HUES48 (cell line): ENCODE measurements at regions not wholly inside any gene's neighbourhood (a gene's known extent, or its start where the extent isn't known, plus 50 kb on each side); places are given as distances from the start of the nearest gene placed in this dataset.

Experiments used
- H3K27ac ChIP-seq: one replicate; pipeline ENCODE4 v1.7.0; 2013; ENCODE audit warnings: low read depth, low read length, inconsistent platforms
- H3K27me3 ChIP-seq: 2 replicates; pipeline ENCODE4 v1.6.1; 2013; ENCODE audit warnings: mild to moderate bottlenecking, low read length; ENCODE audit not compliant: control insufficient read depth, insufficient read depth
- H3K36me3 ChIP-seq: 2 replicates; pipeline ENCODE4 v1.6.1; 2013; ENCODE audit warnings: low read length; ENCODE audit not compliant: control insufficient read depth, insufficient read depth
- H3K4me1 ChIP-seq: 2 replicates; pipeline ENCODE4 v1.6.1; 2013; ENCODE audit warnings: mild to moderate bottlenecking, low read length; ENCODE audit not compliant: control insufficient read depth, insufficient read depth
- H3K4me3 ChIP-seq: 2 replicates; pipeline ENCODE4 v1.5.1; 2013; ENCODE audit warnings: mild to moderate bottlenecking, low read depth, low read length
- H3K9ac ChIP-seq: 2 replicates; pipeline ENCODE4 v1.6.1; 2013; ENCODE audit warnings: mild to moderate bottlenecking, low read depth, low read length, moderate library complexity
- H3K9me3 ChIP-seq: 2 replicates; pipeline ENCODE4 v1.6.1; 2013; ENCODE audit warnings: low read length; ENCODE audit not compliant: control insufficient read depth, insufficient read depth

GRCh38 chr12:58711974-58712373 is 208.3 kb downstream of the LRIG3 start:
- Histone ChIP-seq H3K9ac (no peak overlapping the region), H3K27me3 (no peaks in the 10 kb centered on the region), H3K4me3 (no peak overlapping the region), H3K36me3 (no peaks in the 10 kb centered on the region), H3K9me3 (peaks cover 12% of the 10 kb centered on the region), H3K4me1 (peaks cover 7% of the 10 kb centered on the region; the same call in 1 of the 2 replicates), H3K27ac (no peak overlapping the region)

GRCh38 chr12:58712976-58713375 is 207.3 kb downstream of the LRIG3 start:
- Histone ChIP-seq H3K27ac (no peak overlapping the region), H3K4me1 (peaks cover 7% of the 10 kb centered on the region; the same call in 1 of the 2 replicates), H3K9ac (no peak overlapping the region), H3K9me3 (peaks cover 12% of the 10 kb centered on the region), H3K36me3 (no peaks in the 10 kb centered on the region), H3K27me3 (no peaks in the 10 kb centered on the region), H3K4me3 (no peak overlapping the region)

- Histone ChIP-seq H3K27ac (no peak overlapping the region), H3K4me3 (no peak overlapping the region), H3K36me3 (no peaks in the 10 kb centered on the region), H3K9ac (no peak overlapping the region), H3K4me1 (no peaks in the 10 kb centered on the region), H3K9me3 (no peaks in the 10 kb centered on the region), H3K27me3 (no peaks in the 10 kb centered on the region)
Measured at GRCh38 chr12:58719161-58719560, 201.1 kb downstream of the LRIG3 start.

- no peak overlapping the region for H3K4me3 ChIP-seq
- H3K27ac ChIP-seq: no peak overlapping the region
- no peaks in the 10 kb centered on the region for H3K4me1 ChIP-seq
- H3K36me3 ChIP-seq: no peaks in the 10 kb centered on the region
- no peaks in the 10 kb centered on the region for H3K9me3 ChIP-seq
- H3K9ac ChIP-seq: no peak overlapping the region
- H3K27me3 ChIP-seq: no peaks in the 10 kb centered on the region
Measured at GRCh38 chr12:58720421-58720820, 199.9 kb downstream of the LRIG3 start.

GRCh38 chr12:58725400-58726105 is 194.8 kb downstream of the LRIG3 start:
- Histone ChIP-seq H3K4me1 (no peaks in the 10 kb centered on the region), H3K9me3 (no peaks in the 10 kb centered on the region), H3K36me3 (no peaks in the 10 kb centered on the region), H3K9ac (no peak overlapping the region), H3K27ac (no peak overlapping the region), H3K4me3 (no peak overlapping the region), H3K27me3 (no peaks in the 10 kb centered on the region)

GRCh38 chr12:58727521-58727920 is 192.8 kb downstream of the LRIG3 start:
- Histone ChIP-seq H3K27me3 (no peaks in the 10 kb centered on the region), H3K36me3 (no peaks in the 10 kb centered on the region), H3K4me3 (no peak overlapping the region), H3K9me3 (no peaks in the 10 kb centered on the region), H3K9ac (no peak overlapping the region), H3K27ac (no peak overlapping the region), H3K4me1 (no peaks in the 10 kb centered on the region)

- Histone ChIP-seq H3K27ac (no peak overlapping the region), H3K4me1 (no peaks in the 10 kb centered on the region), H3K4me3 (no peak overlapping the region), H3K36me3 (no peaks in the 10 kb centered on the region), H3K9ac (no peak overlapping the region), H3K9me3 (no peaks in the 10 kb centered on the region), H3K27me3 (no peaks in the 10 kb centered on the region)
Measured at GRCh38 chr12:58728397-58728796, 191.9 kb downstream of the LRIG3 start.

- Histone ChIP-seq H3K36me3 (no peaks in the 10 kb centered on the region), H3K27ac (no peak overlapping the region), H3K9ac (no peak overlapping the region), H3K27me3 (no peaks in the 10 kb centered on the region), H3K9me3 (no peaks in the 10 kb centered on the region), H3K4me1 (no peaks in the 10 kb centered on the region), H3K4me3 (no peak overlapping the region)
Measured at GRCh38 chr12:58731096-58731495, 189.2 kb downstream of the LRIG3 start.

GRCh38 chr12:58732894-58733293 is 187.4 kb downstream of the LRIG3 start:
- Histone ChIP-seq H3K9ac (no peak overlapping the region), H3K4me3 (no peak overlapping the region), H3K27ac (no peak overlapping the region)

GRCh38 chr12:58741226-58741625 is 179.1 kb downstream of the LRIG3 start:
- Histone ChIP-seq H3K9ac (no peak overlapping the region), H3K4me3 (no peak overlapping the region), H3K27me3 (no peaks in the 10 kb centered on the region), H3K4me1 (peaks cover 16% of the 10 kb centered on the region), H3K9me3 (peaks cover 4% of the 10 kb centered on the region), H3K27ac (no peak overlapping the region), H3K36me3 (no peaks in the 10 kb centered on the region)

More at GRCh38 chr12:58732894-58733293, 187.4 kb downstream of the LRIG3 start:
- Histone ChIP-seq H3K9me3 (no peaks in the 10 kb centered on the region), H3K27me3 (no peaks in the 10 kb centered on the region), H3K4me1 (no peaks in the 10 kb centered on the region), H3K36me3 (no peaks in the 10 kb centered on the region)

GRCh38 chr12:58745348-58746125 is 174.8 kb downstream of the LRIG3 start:
- Histone ChIP-seq H3K4me3 (no peak overlapping the region), H3K27ac (peak overlapping the region; percentile 93), H3K9ac (no peak overlapping the region)

More at GRCh38 chr12:58745348-58746125, 174.8 kb downstream of the LRIG3 start:
- H3K36me3 ChIP-seq: no peaks in the 10 kb centered on the region
- H3K27me3 ChIP-seq: no peaks in the 10 kb centered on the region
- peaks cover 23% of the 10 kb centered on the region for H3K4me1 ChIP-seq
- H3K9me3 ChIP-seq: peaks cover 4% of the 10 kb centered on the region
